GM21447 (cell line): ENCODE measurements at regions not wholly inside any gene's neighbourhood (a gene's known extent, or its start where the extent isn't known, plus 50 kb on each side); places are given as distances from the start of the nearest gene placed in this dataset.
A peak's percentile ranks its signal among the peaks of the same experiment; 100 is the strongest.

Experiments used
- ATAC-seq: cut with Tn5 transposase; IDR thresholded peaks from one replicate; pipeline ENCODE4 v1.9.1; 2021; ENCODE audit not compliant: unreplicated experiment

DNA sequence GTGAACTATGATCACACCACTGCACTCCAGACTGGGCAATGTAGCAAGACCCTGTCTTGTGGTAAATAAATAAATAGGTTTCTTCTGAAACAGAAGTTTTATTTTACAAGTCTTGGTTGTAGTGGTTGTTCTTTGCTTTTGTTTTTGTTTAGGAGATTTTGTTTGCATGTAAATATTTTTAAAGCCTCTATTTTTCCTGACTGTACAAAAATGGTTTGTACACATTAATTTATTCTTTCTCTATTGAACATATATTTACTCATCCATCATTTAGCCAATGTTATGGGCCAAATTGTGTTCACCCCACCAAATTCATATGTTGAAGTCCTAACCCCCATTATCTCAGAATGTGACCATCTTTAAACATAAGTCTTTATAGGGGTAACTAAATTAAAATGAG, 580.1 kb downstream of the EPHA4 start:
- ATAC-seq: no peak

DNA sequence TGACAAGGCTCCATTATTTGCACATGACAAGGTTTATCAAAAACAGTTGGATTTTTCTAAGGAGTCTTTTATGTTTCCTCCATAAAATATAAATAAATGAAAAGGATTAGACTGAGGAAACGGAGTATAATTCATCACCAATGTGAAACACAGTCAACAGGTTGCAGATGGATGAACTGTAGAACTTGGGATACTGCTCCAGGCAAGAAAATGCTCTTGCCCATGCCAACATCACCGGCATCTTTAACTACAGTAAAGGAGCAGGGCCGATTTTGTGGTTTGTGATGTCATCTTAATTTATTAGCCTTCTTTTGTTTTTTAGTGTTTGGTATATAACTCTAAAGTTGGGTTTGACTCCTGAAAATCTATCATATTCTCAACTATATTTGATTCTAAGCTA, 577.3 kb downstream of the EPHA4 start:
- ATAC-seq: no peak

DNA sequence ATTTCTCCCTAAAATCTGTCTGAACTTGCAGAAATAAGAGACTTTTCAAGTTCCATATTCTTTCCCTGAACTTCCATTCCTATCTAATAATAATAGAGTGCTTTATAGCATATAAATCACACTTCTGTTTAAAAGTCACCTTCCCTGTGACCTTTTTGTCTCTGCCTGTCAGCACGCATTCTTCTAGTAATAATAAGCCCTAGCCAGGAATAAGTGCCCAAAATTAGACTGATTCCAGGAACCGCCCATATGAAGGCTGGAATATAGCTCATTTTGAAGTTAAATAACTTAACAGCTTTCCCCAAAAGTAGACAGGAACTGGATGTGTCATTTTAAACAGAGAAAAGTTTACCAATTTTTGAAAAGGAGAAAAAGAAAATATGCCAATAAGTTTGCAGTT, 576.5 kb downstream of the EPHA4 start:
- no peak for ATAC-seq

DNA sequence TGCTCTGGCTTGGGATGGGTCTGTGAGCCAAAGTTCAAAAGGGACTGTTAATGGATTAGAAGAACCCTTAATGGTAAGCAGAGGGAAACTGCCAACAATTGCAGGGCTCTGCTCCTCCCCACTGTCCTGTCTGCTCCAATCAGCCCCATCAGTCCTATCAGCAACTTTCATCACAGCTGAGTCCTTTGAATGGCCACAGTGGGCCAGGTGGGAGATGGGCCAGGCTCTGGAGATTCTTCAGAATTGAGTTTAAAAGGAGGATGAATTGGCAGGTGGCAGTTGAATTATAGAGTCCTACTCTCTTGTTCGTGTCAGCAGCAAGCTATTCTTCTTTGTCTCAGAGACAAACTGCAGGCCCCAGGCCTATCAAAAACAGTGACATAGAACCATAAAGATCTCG, 573.9 kb downstream of the EPHA4 start:
- no peak for ATAC-seq

DNA sequence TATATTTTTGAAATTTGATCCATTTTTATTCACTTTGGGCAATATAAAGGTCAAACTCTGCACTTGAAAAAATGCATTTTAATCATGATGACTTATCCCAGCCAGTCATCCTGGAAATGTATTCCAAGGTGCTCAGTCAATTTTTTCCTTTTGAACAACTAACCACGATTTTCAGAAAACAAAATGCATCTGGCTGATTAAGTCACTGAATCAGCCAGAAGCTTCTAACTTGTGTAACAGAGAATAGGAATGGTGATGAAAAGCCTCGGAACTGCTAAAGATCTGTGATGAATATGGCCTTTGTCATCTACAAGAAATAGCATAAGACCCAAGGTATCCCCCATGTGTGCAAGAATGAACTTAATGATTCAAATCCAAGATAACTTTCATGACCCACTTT, 572.7 kb downstream of the EPHA4 start:
- no peak for ATAC-seq

DNA sequence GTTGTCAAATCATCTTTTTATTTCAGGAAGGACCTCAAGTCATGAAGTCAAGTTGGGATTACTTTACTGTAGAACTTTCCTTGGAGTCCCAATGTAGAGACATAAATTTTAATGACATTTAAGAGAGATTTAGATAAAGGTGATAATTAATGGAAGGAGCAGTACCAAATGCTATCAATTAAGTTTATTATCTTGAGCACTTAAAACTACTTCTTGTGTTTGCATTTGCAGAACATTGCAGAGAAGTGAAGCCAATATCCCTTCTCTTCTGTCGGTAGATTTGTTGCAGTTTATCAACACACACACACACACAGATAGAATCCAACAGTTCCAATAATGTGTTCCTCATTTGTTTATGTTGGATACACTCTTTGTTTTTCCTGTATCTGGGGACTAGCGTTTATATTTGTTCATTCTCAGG, 570.7 kb downstream of the EPHA4 start:
- no peak for ATAC-seq

DNA sequence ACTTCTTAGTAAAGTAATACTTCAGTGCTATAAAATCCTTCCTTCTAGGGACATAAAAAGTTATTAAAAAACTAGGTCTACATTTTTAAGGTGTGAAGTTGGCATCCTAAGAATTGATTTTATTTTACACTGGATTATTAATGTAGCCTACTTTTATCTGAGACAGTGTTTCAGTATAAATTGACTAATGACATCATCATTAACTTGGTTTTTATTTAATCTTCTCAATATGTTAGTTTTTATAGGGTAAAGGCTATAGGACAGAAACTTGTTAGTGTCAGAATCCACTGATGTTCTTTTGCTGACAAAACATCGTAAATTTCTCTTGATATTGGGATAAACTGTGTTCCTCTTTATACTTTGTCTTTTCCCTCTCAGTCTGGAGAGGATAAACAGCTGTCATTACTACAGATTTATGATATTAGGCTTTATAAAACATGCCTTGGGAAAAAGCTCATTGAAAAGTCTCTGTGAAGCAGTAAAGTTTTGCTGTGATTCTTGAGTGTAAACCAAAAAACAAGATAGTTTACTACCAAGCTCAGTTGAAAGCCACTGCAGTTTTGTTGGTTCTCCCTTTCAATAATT, 569.9 kb downstream of the EPHA4 start:
- no peak for ATAC-seq

DNA sequence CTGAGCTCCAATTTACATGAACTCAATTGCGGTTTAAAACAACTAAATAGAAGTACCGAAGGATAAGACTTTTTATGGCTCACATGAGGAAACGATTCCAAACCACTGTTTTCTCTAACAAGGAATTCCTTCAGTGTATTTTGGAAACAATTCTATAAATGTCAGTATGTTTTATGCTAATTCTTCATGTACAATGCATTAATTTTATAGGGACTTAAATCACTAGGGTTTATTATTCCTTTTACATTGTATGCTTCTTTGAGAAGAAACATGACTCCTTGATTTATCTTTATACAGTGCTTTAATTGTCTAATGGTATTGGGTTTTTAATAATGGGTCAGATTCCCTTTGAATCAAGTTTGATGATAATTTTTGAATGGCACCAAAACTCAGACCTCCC, 566.8 kb downstream of the EPHA4 start:
- no peak for ATAC-seq

DNA sequence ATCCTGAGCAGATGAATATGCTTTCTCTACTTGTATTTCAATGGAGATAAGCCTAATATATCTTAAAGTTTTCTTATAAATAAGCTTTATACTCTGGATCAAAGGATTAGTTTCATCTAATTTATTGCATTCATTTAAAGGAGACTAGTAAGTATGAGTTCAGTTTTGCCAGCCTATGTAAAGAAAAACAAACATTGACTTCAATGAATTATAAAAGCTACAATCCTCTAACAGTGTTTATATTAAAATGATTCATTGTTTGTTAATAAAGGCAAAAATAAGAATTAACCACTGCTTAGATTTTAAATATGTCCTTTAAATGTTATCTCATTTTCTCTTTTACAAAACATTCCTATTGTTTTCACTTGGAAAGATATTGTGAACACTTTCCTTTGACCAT, 566.0 kb downstream of the EPHA4 start:
- no peak for ATAC-seq

DNA sequence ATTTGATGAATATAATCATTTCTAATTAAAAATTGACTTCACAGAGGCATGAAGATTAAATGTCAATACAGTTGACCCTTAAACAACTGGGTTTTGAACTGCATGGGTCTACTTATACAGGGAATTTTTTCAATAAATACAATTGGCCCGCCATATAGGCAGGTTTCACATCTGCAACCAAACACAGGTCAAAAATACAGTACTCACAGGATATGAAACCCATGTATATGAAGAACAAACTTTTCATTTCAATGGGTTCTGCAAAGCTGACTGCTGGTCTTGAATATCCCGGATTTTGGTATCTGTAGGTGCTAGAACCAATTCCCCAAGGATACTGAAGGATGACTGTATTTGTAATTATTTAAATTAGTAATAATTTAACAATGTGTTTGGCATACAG, 555.6 kb downstream of the EPHA4 start:
- ATAC-seq: no peak

DNA sequence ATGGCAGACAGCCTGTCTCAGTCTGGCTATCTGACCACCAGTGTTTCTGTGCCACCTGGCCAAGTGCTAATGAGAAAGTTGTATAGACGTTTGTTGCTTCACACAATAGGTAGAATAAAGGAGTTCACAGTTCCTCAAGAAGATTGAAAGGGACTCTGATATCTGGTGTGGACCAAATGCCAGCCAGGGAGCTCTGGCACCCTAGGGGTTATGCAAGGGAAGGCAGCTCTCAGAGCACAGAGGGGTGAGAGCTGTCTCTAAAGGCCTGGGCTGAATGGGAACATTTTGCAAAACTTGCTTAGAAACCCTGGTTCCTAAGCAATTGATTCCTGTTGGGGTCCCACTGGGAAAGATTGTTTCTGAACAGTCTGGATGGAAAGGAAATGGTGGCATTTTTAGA, 553.8 kb downstream of the EPHA4 start:
- ATAC-seq: no peak

DNA sequence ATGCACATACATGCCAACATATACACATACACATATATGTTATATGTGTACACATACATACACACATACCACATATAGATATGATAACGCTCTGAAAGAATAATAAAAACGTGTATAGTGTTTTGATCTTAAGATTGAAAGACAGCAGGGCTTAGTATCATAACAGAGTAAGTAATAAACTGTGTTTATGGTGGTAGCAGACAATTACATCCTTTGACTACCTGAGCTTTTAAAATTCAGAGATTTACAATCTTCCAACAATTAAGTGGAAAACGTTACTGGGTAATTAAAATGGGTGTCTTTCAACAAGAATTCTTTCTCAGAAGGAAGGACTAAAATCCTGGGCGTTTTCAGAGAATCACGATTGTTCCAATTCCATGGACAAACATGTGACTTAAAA, 552.4 kb downstream of the EPHA4 start:
- ATAC-seq: no peak

DNA sequence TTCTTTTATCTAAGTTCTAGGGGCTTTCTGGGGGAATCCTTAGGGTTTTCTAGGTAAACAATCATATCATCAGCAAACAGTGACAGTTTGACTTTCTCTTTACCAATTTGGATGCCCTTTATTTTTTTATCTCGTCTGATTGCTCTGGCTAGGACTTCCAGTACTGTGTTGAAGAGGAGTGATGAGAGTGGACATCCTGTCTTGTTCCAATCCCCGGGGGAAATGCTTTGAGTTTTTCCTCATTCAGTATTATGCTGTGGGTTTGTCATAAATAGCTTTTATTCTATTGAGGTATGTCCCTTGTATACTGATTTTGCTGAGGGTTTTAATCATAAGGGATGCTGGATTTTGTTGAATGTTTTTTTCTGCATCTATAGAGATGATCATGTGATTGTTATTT, 549.5 kb downstream of the EPHA4 start:
- no peak for ATAC-seq

DNA sequence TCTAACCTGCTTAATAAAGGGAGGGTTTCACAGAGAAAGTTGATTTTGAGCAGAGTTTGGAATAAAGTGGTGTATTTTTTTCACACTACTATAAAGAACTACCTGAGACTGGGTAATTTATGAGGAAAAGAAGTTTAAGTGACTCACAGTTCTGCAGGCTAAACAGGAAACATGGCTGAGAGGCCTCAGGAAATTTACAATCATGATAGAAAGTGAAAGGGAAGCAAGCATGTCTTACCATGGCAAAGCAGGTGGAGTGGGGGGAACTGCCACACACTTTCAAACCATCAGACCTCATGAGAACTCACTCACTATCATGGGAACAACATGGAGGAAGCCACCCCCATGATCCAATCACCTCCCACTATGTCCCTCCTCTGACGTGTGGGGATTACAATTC, 546.7 kb downstream of the EPHA4 start:
- ATAC-seq: peak; percentile 66

DNA sequence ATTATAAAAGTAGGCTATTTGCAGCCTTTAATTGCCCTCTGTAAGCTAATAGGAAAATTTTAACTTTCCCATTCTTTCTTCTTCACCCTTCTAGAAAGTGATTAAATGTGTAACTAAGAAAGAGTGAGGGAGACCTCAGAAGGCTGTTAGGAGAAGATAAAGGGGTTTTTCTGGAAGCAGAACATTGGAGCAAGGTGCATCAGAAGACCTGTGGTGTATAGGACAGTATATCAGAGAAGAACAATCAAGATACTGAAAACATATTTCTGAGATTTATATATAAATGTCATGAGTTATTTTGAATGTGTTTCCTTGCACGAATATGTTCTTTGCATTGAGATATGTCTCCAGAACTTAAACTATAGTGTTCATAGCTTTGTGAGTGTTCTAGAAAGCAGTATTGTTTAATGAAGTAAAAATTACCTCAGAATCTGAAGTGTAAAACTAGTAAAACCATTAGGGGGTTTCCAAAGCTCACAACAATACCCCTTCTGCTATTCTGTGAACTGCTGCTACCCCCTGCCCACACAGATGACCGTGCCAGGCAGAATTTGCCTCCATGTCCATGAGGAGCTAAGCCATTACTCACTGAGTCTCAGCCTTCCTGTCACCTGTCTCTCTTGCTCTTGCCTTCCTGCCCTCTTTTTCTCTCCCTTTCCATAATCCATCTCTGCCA, 537.9 kb downstream of the EPHA4 start:
- no peak for ATAC-seq

DNA sequence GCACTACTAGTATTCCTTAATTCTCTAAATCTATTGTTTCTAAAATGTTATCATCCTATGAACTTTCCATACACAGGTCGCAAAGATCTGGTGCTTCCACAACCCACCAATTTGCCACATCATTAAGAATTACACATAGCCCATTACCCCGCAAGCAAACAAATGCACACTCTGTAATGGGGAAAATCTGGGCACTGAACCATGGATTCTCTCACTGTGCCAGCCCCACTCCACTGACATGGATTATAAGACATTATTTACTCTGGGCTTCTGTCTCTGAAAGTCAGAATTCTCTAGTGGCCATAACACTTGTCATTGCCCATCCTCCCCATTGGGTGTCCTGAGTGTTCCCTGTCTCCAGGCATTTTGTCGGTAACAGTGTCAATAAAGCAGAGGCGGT, 537.1 kb downstream of the EPHA4 start:
- no peak for ATAC-seq

DNA sequence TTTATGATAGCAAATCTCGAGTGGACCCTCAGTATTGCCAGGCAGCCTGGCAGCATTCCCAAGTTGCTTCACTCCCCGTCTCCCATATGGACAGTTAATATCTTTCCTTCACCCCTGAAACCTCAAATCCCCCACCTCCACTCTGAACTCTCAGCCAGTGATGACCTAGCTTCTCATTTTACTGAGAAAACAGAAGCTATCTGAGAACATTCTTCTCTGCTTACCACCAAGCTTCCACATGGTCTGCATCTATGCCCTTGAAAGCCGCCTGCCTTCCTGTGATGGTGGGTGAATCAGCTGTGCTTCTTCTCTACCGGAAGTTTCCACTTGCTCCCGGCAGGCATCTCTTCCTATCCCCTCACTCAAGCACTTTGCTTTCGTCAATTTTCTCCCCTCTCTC, 529.2 kb downstream of the EPHA4 start:
- ATAC-seq: no peak

DNA sequence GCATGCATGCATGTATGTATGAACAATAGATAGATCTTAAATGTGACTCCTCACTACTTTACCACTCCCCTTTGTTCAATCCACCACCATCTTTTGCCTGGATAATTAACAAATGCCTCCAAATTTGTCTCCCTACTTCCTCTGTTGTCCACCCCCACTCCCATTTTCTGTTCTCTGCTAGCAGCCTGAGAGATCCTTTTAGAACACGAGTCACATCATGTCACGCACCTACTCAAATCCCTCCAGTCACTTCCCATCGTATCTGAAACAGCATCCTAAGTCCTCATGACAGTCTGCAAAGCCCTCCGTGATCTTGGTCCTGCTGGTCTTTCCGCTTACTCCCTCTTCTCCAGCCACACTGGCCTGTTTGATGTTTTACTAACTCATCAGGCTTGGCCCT, 527.3 kb downstream of the EPHA4 start:
- no peak for ATAC-seq

DNA sequence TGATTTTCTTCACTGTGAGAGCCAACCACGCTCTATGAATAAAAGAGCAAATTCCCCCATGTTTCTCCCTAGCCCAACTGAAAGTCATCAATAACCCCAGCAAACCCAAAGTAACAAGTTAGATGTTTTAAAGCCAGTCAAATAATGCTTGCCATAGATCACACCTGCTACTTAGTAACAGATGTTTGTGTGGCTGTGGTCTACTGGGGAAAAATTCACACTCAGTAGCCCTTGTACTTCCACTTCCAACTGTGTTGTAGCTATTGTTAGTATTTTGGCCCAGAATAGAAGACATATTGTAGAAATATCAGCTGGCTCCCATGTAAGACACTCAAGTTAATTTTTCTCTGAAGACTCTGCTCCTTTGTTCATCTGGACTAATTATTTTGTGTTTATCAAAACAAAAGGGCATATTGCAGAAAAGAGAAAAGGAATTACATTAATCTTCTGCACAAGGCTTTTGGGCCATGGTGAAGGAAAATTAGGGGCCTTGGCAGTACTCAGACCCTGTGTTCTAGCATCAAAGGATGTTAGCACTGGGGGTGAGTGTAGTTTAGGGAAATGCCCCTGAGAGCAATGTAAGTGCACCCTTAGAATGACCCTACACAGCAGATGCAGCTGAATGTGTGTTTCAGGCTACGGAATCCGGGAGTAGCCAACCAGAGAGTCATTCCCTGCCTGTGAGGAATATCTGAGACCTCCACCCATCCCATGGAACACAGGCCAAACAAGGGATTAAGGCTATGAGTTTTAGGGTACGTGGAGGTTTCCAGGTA, 521.9 kb downstream of the EPHA4 start:
- ATAC-seq: peak; percentile 69

DNA sequence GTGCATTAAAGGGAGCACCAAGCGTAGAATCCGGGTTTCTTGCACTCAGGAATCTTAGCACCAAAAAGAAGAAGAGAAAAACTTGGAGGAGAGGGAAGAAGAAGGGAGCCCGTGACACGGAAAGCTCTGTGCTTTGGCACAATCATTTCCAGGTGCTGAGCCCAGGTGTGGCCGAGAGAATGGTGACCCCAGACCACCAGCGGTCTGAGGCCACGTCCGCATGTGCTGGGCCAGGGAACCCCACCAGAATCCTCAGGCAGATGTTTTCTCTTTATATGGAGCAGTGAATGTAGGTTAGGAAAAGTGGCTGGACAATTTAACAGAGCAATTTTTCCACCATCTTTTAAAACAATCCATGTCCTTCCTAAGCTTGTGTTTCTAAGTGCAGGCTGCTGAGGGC, 520.9 kb downstream of the EPHA4 start:
- ATAC-seq: no peak

DNA sequence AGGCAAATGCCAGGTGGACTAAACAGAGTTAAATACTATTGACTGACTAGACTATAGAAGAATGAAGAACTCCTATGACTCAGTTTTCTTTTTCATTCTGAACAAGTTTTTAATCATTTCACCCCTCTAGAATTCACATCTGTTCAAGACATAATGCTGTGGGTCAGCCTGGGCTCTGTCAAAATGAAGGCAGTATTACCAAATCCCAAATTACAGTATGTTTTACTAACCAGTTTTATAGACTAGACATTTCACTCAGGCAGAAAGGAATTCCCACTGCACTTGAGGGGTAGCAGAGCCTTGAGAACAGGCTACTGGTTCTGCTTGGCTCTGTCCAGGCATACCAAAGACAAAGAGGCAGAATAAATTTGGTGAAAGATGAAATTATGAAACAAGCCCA, 511.7 kb downstream of the EPHA4 start:
- no peak for ATAC-seq

DNA sequence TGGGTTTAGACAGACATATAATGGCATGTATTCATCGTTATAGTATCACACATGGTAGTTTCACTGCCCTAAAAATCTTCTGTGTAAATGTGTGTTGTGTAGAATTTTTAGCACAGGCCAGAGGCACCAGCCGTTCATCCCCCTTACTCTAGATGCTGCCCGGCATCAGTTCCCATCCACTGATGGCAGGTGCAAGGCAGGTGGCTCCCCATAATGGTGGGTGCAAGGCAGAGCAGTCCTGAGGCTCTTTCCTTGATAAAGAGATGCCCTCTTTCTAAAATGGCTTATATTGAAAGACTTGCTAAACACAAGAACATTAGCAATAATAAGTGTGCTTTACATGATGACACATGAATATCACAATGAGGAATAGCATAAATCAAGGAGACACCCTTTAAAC, 508.5 kb downstream of the EPHA4 start:
- ATAC-seq: no peak
